ENCODE measurements at regions not wholly inside any gene's neighbourhood (a gene's known extent, or its start where the extent isn't known, plus 50 kb on each side); places are given as distances from the start of the nearest gene placed in this dataset.
"Not testable (repeated sequence)": the region's sequence is repeated elsewhere in the genome, so short reads cannot be mapped to it uniquely, and the experiment has no call there.

DNA sequence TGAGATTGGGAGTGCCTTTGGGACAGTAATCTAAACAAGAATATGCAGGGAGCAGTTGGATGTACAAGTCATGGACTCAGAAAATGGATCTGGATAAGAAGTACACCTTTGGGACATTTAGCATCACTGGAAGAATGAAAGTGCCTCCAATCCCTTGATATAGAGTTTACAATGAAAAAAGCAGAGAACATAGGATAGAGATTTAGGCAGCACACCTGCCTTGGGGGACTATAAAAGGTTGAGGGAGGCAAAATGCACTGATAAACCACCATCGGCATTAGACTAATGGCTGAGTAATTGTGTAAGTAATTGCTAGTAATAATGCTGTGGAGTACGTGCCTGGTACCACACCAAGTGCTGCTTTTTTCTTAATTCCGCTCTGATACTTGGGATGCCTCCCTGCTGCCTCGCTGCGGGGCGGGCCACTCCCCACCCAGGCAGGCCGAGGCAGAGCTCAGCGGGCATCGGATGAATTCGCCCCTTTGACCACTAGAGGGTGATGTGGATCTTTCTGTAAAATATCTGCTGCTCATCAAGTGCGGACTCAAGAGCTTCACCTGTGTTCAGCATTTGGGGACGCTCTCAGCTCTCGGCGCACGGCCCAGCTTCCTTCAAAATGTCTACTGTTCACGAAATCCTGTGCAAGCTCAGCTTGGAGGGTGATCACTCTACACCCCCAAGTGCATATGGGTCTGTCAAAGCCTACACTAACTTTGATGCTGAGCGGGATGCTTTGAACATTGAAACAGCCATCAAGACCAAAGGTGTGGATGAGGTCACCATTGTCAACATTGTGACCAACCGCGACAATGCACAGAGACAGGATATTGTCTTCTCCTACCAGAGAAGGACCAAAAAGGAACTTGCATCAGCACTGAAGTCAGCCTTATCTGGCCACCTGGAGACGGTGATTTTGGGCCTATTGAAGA, 99.9 kb downstream of the ANKRD18B start:
- CTCF ChIA-PET, result interaction anchor here (0.6 to 11.9 kb wide), 41 partner anchors 8 to 980 kb away, joined by 3 to 277 read pairs (median 4); no protein-coding TSS in a partner anchor
- DNase-seq (ENCODE audit: extremely low spot score), result peak; percentile 85
- TF ChIP-seq, protein P1, sequence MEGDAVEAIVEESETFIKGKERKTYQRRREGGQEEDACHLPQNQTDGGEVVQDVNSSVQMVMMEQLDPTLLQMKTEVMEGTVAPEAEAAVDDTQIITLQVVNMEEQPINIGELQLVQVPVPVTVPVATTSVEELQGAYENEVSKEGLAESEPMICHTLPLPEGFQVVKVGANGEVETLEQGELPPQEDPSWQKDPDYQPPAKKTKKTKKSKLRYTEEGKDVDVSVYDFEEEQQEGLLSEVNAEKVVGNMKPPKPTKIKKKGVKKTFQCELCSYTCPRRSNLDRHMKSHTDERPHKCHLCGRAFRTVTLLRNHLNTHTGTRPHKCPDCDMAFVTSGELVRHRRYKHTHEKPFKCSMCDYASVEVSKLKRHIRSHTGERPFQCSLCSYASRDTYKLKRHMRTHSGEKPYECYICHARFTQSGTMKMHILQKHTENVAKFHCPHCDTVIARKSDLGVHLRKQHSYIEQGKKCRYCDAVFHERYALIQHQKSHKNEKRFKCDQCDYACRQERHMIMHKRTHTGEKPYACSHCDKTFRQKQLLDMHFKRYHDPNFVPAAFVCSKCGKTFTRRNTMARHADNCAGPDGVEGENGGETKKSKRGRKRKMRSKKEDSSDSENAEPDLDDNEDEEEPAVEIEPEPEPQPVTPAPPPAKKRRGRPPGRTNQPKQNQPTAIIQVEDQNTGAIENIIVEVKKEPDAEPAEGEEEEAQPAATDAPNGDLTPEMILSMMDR (IDR thresholded peaks at IDR 0.05; ENCODE audit: control extremely low read depth, extremely low read depth, low read depth, missing control alignments), result peak; percentile 93
- POLR2A ChIA-PET, result no interaction called here

DNA sequence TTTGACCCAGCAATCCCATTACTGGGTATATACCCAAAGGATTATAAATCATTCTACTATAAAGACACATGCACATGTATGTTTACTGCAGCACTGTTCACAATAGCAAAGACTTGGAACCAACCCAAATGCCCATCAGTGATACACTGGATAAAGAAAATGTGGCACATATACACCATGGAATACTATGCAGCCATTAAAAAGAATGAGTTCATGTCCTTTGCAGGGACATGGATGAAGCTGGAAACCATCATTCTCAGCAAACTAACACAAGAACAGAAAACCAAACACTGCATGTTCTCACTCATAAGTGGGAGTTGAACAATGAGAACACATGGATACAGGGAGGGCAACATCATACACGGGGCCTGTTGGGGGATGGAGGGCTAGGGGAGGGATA, 104.3 kb downstream of the ANKRD18B start:
- POLR2A ChIA-PET; DNase-seq (ENCODE audit: extremely low spot score): not testable (repeated sequence)
- CTCF ChIA-PET, result interaction anchor here (2.2 to 11.9 kb wide), 2 partner anchors 11 to 92 kb away, joined by 8 to 277 read pairs; no protein-coding TSS in a partner anchor

- POLR2A ChIA-PET, result no interaction called here
- CTCF ChIA-PET, result interaction anchor here (0.7 to 11.9 kb wide), 4 partner anchors 10 to 146 kb away, joined by 3 to 277 read pairs (median 6); no protein-coding TSS in a partner anchor
- DNase-seq (ENCODE audit: extremely low spot score), result no peak
- TF ChIP-seq, protein P1 (IDR thresholded peaks at IDR 0.05; ENCODE audit: control extremely low read depth, extremely low read depth, low read depth, missing control alignments), result no peak
Measured at GRCh38 chr9:33628865-33629410, 104.9 kb downstream of the ANKRD18B start.

DNA sequence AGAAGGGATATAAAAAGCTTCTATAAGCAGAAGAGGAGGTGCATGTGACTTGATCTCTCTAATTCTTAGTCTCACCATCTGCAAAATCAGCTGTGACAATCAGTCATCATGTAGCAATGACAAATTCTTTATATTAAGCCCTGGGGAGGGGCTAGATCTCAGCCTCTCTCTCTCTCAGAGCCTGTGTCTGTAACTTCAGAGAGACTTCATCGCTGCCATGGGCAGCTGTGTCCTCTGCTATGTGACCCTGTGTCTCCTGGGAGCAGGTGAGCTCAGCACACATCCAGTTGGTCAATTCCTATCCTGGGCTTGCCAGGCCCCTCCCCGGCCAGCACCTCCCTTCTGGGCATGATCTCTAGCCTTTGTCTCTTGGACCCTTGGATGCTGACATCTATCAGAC, 109.6 kb downstream of the ANKRD18B start:
- POLR2A ChIA-PET, result no interaction called here
- no peak for DNase-seq (ENCODE audit: extremely low spot score)
- TF ChIP-seq, protein P1 (IDR thresholded peaks at IDR 0.05; ENCODE audit: control extremely low read depth, extremely low read depth, low read depth, missing control alignments), result no peak
- CTCF ChIA-PET, result interaction anchor here (1.2 to 3.3 kb wide), 3 partner anchors 9 to 17 kb away, joined by 3 to 25 read pairs (median 5); no protein-coding TSS in a partner anchor

DNA sequence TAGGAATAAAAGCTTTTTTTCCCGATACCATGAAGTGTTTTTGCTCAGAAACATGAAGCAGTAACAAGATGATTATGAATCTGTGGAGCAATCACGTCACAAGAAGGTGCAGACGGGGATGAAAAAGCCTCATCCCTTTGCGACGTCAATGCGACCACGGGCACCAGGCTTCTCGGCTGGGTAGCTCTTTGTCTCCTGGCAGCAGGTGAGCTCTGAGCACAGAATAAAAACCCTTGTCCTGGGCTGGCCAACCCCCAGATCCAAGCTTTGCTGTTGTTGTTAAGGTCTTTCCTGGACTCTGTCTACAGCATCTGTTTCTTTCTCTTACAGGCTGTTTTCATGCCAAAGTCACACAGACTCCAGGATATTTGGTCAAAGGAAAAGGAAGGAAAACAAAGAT, 113.8 kb downstream of the ANKRD18B start:
- POLR2A ChIA-PET, result no interaction called here

GRCh38 chr9:33638391-33638915, 114.4 kb downstream of the ANKRD18B start:
- TF ChIP-seq, protein P1 (IDR thresholded peaks at IDR 0.05; ENCODE audit: control extremely low read depth, extremely low read depth, low read depth, missing control alignments), result no peak
- no peak for DNase-seq (ENCODE audit: extremely low spot score)
- CTCF ChIA-PET, result interaction anchor here (1.1 to 2.2 kb wide), 4 partner anchors 9 to 35 kb away, joined by 3 to 8 read pairs (median 5); no protein-coding TSS in a partner anchor

More for the DNA sequence above, 113.8 kb downstream of the ANKRD18B start:
- DNase-seq (ENCODE audit: extremely low spot score), result no peak
- CTCF ChIA-PET, result interaction anchor here (1.3 to 2.2 kb wide), 2 partner anchors 9 to 14 kb away, joined by 4 to 8 read pairs; no protein-coding TSS in a partner anchor
- TF ChIP-seq, protein P1 (IDR thresholded peaks at IDR 0.05; ENCODE audit: control extremely low read depth, extremely low read depth, low read depth, missing control alignments), result no peak

More at GRCh38 chr9:33638391-33638915, 114.4 kb downstream of the ANKRD18B start:
- POLR2A ChIA-PET, result no interaction called here

Measured in GM10248 (cell line).